Psoas muscle (tissue), 7 donors: ENCODE measurements at regions not wholly inside any gene's neighbourhood (a gene's known extent, or its start where the extent isn't known, plus 50 kb on each side); places are given as distances from the start of the nearest gene placed in this dataset.

Experiments used
- ATAC-seq, 4 donors: fragments of 200-7000 bp; cut with Tn5 transposase; one replicate each; pipeline ENCODE4 v1.9.1; 2020; ENCODE audit warnings: moderate library complexity in 3 of 4, mild to moderate bottlenecking in 2 of 4
- DNase-seq, 2 donors: peaks; one replicate each; pipeline ENCODE4 v3.0.0-alpha.2; 2020
- H3K27ac ChIP-seq: fragments of 200-600 bp; one replicate; pipeline ENCODE4 v1.8.0; 2022
- H3K27me3 ChIP-seq, 3 donors: fragments of 200-600 bp in 1 of 3; one replicate each; pipeline versions ENCODE4 v1.6.1 to v1.8.0; 2013 to 2022; ENCODE audit warnings: low read length in 2 of 3, mild to moderate bottlenecking in 2 of 3, moderate library complexity in 1 of 3; ENCODE audit not compliant: insufficient read depth in 3 of 3
- H3K36me3 ChIP-seq, 2 donors: fragments of 200-600 bp in 1 of 2; one replicate each; pipeline versions ENCODE4 v1.6.1 to v1.8.0; 2013 to 2022; ENCODE audit warnings: low read depth in 1 of 2, mild to moderate bottlenecking in 1 of 2, moderate library complexity in 1 of 2; ENCODE audit not compliant: insufficient read depth in 1 of 2
- H3K4me1 ChIP-seq: fragments of 200-600 bp; one replicate; pipeline ENCODE4 v1.8.0; 2022
- H3K4me3 ChIP-seq: fragments of 200-600 bp; one replicate; pipeline ENCODE4 v1.8.0; 2022; ENCODE audit warnings: mild to moderate bottlenecking
- H3K9me3 ChIP-seq: fragments of 200-600 bp; one replicate; pipeline ENCODE4 v1.8.0; 2022
- CTCF ChIP-seq: fragments of 200-600 bp; IDR thresholded peaks from one replicate; pipeline ENCODE4 v1.8.0; 2022; ENCODE audit warnings: antibody characterized with exemption
- WGBS, 3 donors: extraction: QIAGEN DNeasy Blood & Tissue Kit; methylation state at CpG; one replicate each; pipeline versions ENCODE4 v1.1.6 to v1.1.7; 2013; 5-methylcytosine and 5-hydroxymethylcytosine counted together
- intact Hi-C, 2 donors: fragments of 100-400 bp; cut with DNase I; formaldehyde crosslinking; loops; one replicate each; pipeline versions ENCODE4 v1.11.0 to v1.14.2; 2022
- donor health status: healthy with polysubstance abuse.
- donor health status: DM: no; HTN: no; CAD: no; lungs with moderate emphysema.
- donor health status: Bipolar disorder and iron deficiency.
- donor health status: healthy.
- donor health status: DM: yes; HTN: yes; CAD: no.
- donor health status: DM: no; HTN: no; CAD: no.
- donor health status: DM: yes; HTN: yes; CAD: no.

GRCh38 chr4:188603646-188604045, 464.4 kb downstream of the TRIML1 start:
- intact Hi-C loops = no loop called here
- no peak for ATAC-seq
- H3K36me3 ChIP-seq = no peaks in the 10 kb centered on the region
- H3K4me3 ChIP-seq = no peak overlapping the region
- no peak for DNase-seq
- WGBS, 3 donors = 83 to 91% (median 91%) methylated on average over 4 of the region's 4 CpGs
- H3K4me1 ChIP-seq = no peaks in the 10 kb centered on the region
- no peak for TF ChIP-seq CTCF
- H3K27ac ChIP-seq = no peak overlapping the region
- no peaks in the 10 kb centered on the region for H3K9me3 ChIP-seq
- H3K27me3 ChIP-seq = no peaks in the 10 kb centered on the region

- no peak overlapping the region for H3K4me3 ChIP-seq
- H3K27me3 ChIP-seq = no peaks in the 10 kb centered on the region
- no peak for TF ChIP-seq CTCF
- no peaks in the 10 kb centered on the region for H3K36me3 ChIP-seq
- no peaks in the 10 kb centered on the region for H3K9me3 ChIP-seq
- no peak for ATAC-seq
- intact Hi-C loops = no loop called here
- 84 to 90% (median 86%) methylated on average over 4 of the region's 4 CpGs for WGBS, 3 donors
- no peak overlapping the region for H3K27ac ChIP-seq
- DNase-seq = no peak
- H3K4me1 ChIP-seq = no peaks in the 10 kb centered on the region
Observed at GRCh38 chr4:188606635-188607034, 467.4 kb downstream of the TRIML1 start.

DNA sequence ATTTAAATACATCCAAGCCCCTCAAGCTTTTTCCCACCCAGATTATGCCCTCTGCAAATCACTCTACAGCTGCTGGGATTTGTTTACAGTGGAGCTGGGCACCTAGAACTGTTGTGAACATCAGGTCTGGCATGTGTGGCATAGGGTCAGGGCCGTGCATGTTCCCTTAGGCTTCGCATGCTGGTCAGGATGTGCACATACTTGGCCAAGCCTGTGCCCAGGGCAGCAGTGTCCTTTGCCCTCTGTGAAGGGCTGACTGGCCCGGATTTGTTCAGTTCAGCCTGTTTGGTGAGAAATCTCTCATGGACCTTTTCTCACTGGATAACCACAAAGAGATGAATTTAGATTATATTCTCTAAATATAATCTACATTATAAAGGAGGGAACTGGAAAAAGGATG, 471.9 kb downstream of the TRIML1 start:
- WGBS, 3 donors = 75 to 84% (median 76%) methylated on average over 3 of the region's 3 CpGs
- Histone ChIP-seq H3K9me3 (no peaks in the 10 kb centered on the region), H3K4me1 (no peaks in the 10 kb centered on the region), H3K36me3 (no peaks in the 10 kb centered on the region), H3K27ac (no peak overlapping the region), H3K4me3 (no peak overlapping the region), H3K27me3 (no peaks in the 10 kb centered on the region)
- no peak for TF ChIP-seq CTCF
- ATAC-seq (no peak), DNase-seq (no peak)
- intact Hi-C loops = no loop called here

DNA sequence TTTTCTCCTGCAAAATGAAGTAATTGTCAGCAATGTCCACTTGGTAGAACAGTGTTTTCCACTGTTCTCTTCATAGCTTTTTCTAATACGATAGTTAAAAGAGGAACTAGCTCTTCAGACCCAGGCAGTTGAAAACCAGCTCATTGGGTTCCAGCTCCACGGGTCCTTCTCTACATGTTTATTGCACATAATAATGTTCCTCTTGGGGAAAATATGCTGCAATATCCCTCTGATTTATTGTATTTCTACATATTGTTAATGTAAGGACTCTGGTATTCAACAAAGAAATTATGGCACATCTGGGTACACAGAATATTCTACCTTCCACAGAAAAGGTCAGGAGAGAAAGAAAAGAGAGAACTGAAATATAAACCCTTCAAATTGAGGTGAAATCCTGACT, 473.4 kb downstream of the TRIML1 start:
- Histone ChIP-seq H3K4me1 (no peaks in the 10 kb centered on the region), H3K9me3 (no peaks in the 10 kb centered on the region), H3K4me3 (no peak overlapping the region), H3K36me3 (no peaks in the 10 kb centered on the region), H3K27ac (no peak overlapping the region), H3K27me3 (no peaks in the 10 kb centered on the region)
- no peak for TF ChIP-seq CTCF
- 41 to 70% (median 58%) methylated on average over 2 of the region's 2 CpGs for WGBS, 3 donors
- ATAC-seq = no peak
- DNase-seq = no peak
- intact Hi-C loops = no loop called here

DNA sequence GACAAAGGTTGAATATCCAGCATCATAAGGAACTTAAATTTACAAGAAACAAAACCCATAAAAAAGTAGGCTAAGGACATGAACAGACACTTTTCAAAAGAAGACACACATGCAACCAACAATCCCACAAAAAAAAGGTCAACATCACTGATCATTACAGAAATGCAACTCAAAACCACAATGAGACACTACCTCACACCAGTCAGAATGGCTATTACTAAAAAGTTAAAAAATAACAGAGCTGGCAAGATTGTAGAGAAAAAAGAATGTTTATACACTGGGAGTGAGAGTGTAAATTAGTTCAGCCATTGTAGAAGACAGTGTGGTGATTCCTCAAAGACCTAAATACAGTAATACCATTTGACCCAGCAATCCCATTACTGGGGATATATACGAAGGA, 474.7 kb downstream of the TRIML1 start:
- Histone ChIP-seq H3K4me1 (no peaks in the 10 kb centered on the region), H3K27me3 (no peaks in the 10 kb centered on the region), H3K27ac (no peak overlapping the region), H3K4me3 (no peak overlapping the region), H3K9me3 (no peaks in the 10 kb centered on the region), H3K36me3 (no peaks in the 10 kb centered on the region)
- WGBS, 3 donors = 44 to 97% (median 97%) methylated on average over 1 of the region's 1 CpG
- ATAC-seq = no peak
- no peak for DNase-seq
- intact Hi-C loops = no loop called here
- no peak for TF ChIP-seq CTCF
